ENCODE measurements at regions not wholly inside any gene's neighbourhood (a gene's known extent, or its start where the extent isn't known, plus 50 kb on each side); places are given as distances from the start of the nearest gene placed in this dataset.

- TF ChIP-seq CTCF (IDR thresholded peaks at IDR 0.05; ENCODE audit: insufficient read depth, low read depth, low read length) (no peak), EZH2 (IDR thresholded peaks at IDR 0.05; ENCODE audit: insufficient read depth, low read length) (no peak)
These were observed 175.4 kb upstream of the AKR1E2 start for GRCh38 chr10:4650582-4650981.
